CD4-positive, alpha-beta T cell treated with Interleukin-4 for 1 hour (primary cell): ENCODE measurements at regions not wholly inside any gene's neighbourhood (a gene's known extent, or its start where the extent isn't known, plus 50 kb on each side); places are given as distances from the start of the nearest gene placed in this dataset.
"Not testable (repeated sequence)": the region's sequence is repeated elsewhere in the genome, so short reads cannot be mapped to it uniquely, and the experiment has no call there.

Experiments used
- DNase-seq, 2 donors: peaks; one replicate each; pipeline ENCODE4 v3.0.0-alpha.2; 2020 to 2022

DNA sequence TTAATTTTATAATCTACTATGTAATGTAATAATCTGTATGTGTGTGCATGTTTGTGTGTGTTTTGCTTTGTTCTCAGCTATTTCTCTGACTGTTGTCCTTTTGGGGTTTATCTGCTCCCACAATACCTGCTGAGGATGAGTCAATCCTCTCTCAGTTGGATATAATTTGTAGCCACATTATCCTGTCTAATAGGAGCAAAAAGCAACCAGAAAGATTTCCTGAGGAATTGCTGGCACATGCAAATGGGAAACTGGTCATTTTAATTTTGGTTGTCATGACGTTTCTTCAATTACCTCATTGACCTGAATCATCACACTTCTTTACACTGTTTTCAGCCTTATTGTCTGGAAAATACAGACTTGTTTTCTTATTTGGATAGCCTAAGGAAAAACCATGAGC lies 488.4 kb downstream of the KLF5 start:
- no peak for DNase-seq

DNA sequence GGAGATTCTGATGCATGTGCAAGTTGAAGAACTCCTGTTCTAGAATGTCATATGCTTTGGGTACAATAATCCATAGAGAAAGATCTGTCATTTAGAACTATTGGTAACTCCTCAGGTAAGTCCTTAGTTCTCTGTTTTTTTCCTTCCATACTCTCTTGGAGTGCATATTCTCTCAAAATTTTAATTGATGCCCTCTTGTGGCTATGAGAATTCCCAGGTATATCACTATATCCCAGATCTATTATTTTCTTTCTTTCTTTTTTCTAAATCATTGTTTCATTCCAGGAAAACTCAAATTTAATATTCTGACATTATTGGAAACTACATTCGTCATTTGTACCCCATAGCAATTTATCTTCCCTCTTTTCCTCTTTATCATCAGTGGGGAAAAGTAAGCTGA lies 485.4 kb downstream of the KLF5 start:
- no peak for DNase-seq

DNA sequence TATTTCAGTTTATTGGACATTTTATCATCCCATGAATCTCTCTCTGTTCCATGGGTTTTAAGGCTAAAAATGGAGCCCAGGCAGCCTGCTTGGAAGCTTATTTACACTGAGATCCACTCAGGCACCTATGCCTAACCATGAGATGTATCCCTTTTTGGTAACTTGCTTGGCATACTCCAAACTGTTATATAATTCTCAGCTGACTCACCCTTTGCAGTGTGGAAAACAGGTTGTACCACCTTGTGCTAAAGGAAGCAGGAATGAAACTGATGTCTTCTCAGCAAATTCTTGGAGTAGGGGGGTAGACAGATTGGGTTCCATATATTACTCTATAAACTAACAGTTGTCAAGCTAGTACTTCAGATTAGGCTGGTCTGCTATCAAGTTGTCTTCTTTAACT lies 483.6 kb downstream of the KLF5 start:
- DNase-seq: no peak

DNA sequence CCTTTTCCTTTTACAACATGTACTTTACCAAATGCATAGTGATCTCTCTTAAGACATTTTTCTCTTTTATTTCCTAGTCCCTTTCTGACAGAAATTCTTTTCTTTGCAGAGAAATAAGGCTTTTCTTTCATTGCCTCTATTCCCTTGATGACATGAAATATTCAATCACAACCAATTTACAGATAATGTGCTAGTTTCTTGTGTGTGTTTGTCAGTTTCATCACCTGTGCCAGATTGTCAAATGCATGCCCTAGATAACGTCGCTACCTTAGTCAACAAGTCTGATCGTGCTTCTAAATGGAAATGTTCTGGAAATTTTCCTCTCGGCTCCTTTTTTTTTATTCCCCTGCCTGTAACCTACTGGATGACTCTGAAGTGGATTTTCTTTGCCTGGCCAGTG lies 478.1 kb downstream of the KLF5 start:
- no peak for DNase-seq

DNA sequence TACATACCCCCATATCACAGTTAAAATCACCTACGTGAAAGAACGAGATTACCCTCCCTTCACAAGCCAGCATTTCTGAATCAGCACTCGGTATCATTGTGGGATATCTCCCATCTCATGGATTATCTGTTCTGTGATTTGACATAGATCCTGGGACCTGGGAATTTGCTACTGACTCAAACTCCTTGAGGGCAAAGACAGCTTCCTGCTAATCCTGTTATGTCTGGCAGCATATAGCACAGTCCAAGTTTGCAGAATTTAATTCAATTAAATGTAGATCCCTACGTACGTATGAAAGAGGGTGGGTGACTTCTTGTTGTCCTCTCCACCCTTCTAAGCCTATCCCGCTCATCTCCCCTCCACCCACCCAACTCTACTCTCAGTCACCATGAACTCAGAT lies 476.5 kb downstream of the KLF5 start:
- no peak for DNase-seq

DNA sequence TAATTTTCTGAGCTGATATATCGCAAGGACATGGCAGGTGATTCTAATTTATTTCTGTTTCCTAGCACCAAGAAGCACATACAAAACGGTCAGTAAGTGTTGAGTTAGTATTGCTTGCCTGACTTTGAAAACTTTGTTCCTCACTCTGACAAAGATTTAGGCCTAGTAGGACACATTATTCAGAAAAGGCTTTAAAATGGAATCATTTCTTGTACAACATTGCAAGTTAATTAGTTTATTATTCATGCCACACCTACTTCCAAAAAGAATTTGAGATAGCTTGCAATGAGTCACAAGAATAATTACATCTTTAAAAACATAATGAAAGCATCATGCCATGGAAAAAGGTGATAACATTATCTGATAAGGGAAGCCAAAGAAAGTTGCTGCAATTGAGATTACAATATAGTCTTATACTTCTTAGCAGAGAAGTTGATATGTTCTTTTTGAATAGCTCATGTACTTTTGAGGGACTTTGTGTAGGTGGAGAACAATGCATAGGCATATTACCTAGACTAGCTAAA lies 474.2 kb downstream of the KLF5 start:
- no peak for DNase-seq

DNA sequence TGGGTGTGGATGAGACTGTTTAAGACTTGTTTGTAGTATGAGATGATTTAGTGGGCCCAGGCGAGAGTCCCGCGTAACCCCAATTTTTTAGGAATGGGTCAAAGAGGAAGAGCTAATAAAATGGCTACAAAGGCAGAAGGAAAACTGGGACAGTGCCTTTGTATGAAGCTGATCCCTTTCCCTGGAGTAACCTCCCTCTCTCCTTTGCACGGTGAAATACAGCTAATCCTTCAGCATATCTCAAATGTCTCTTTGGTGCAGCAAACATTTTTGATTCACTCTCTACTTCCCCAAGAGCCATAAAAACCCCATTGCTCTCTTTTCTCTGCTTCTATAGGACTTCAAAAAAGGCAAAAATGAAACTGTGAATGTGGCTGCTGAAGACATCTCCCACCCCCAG lies 473.8 kb downstream of the KLF5 start:
- no peak for DNase-seq

DNA sequence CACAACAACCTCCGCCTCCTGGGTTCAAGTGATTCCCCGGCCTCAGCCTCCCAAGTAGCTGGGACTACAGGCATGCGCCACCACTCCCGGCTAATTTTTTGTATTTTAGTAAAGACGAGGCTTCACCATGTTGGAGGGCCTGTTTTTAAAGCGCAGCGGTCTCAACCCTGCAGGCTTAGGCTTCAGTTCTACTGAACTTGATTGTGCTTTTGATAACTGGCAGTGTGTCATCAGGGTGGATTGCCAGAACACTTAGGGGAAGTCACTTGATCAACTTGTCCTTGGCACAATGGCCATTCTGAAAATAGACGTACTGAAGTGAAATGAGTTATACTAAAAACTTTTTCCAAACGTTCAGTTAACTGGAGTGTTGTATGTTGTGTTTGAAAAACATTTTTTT lies 472.2 kb downstream of the KLF5 start:
- DNase-seq: no peak

DNA sequence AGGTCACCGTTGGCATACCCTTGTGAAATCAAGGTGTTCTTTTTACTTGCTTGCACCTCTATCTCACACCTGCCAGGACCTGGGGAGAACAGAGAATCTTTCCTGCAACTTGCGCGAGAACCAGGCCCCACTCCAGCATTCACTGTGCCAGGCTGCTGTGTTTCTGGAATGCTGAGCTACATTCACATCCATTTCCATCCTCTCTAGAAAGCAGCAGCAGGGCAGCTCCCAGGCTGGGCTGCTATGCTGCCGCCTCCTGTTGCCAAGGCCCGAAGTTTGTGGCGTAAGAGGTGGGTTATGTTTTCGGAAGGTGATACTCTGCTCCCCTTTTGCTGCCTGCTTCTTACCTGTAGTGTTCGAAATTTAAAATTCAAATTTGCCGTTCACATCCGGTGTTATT lies 464.1 kb downstream of the KLF5 start:
- no peak for DNase-seq

DNA sequence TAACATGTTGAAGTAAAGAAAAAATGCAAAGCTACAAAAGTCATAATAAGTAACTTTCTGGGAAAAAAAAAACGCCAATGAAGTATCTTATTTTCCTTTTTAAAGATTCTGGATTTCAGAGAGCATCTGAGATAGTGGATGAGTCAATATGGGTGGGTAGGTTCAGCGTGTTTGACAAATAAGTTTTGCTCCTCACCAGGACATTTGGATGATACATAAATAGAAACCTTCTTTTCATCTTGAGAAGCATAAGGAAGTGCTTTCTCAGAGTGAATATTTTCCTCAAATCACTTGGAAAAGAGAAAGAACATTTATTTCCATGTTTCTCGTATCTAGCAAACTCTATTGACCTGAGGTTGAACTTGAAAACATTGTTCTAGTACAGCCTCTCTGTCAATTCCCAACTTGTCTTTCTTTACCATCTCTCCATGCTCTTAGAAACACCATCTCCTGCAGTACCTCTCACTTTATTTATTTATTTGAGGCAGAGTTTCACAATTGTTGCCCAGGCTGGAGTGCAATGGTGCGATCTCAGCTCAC lies 463.2 kb downstream of the KLF5 start:
- DNase-seq: no peak

DNA sequence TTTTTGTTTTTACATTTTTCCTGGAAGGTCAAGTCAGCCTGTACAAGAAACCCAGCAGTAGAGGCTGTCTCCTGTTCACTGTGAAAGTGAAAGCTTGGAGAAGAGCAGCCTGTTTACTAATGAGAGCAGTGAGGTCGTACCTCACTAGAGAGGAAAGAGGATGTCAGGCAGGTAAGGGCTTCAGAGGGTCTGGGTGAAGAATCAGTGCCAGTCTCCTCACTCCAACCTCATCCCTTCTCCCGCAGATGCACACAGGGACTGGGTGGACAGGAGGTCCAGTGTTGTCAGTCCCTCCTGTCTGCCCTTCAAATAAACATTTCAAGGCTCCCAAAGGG lies 462.5 kb downstream of the KLF5 start:
- DNase-seq: peak in 1 of 2 donors; percentile 33

DNA sequence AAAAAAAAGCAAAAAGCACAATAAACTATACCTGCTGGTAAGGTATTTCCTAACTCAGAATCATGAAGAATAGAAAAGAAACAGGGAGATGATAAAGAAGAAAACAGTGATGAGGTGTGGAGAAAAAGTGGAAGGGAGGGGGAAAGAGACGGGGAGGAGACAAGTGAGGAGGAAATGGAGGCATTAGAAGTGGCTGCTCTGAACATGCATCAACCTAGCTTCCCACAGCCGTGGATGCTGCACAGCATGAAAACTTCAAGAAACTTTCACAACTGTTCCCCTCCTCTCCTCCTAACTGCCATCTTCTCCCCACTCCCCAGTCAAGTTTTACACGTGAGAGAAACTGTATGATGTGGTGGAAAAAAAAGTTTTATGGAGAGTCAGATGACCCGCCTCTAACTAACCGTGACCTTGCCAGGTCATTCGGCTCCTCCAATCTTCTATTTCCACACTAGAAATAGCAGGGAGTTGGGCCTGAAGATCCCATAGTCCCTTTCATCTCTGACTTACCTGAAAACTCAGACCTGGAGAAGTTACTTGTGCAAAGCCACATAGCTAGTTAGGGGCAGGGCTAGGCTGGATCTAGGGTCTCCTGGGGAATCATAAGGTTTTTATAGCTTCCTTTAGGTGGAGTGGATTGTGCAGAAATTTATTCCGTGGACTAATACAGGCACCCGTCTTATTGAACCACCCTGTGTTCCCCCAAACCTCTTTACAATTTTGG lies 461.9 kb downstream of the KLF5 start:
- DNase-seq: peak in 1 of 2 donors; percentile 4

DNA sequence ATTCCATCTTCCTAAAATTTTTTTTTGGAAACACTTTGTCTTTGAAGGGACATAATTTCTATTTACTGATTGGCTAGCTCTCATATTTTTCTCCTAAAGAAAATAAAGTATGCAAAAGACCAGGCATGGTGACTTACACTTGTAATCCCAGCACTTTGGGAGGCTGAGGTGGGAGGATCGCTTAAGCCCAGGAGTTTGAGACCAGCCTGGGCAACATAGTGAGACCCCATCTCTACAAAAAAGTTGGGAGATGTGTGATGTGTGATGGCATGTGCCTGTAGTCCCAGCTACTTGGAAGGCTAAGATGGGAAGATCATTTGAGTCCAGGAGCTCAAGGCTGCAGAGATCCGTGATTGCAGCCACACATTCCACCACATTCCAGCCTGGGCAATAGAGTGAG lies 461.3 kb downstream of the KLF5 start:
- not testable (repeated sequence) for DNase-seq

DNA sequence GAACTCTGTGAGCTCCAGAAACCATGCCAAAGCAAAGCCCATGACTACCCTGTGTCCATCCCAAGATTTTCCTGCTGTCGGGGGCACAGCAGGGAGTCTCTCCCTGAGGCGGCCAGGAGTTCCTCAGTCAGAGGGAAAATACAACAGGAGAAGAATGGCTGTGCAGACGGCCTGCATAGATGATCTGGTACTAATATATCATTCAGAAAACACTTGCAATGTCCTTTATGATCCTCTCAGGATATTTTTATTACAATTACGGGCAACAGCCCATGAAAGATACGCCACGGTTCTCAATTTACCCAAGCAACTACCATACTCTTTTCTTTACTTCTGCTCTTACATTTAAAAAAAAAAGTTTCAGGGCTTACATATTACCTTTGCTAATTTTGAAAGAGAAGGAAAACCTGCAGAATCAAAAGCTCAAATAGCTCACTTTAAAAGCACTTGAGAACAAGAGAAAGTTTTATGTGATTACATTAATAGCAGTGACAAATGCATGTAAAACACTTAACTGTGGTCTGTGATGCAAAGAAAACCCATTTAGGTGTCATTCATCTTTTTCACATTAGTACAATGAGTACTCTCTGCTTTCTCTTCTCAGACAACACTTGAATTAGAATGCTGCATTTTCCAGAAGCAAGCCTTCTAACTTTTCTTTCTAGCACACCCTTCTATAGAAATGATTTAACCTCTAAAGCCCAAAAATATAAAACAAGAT lies 460.8 kb downstream of the KLF5 start:
- no peak for DNase-seq

DNA sequence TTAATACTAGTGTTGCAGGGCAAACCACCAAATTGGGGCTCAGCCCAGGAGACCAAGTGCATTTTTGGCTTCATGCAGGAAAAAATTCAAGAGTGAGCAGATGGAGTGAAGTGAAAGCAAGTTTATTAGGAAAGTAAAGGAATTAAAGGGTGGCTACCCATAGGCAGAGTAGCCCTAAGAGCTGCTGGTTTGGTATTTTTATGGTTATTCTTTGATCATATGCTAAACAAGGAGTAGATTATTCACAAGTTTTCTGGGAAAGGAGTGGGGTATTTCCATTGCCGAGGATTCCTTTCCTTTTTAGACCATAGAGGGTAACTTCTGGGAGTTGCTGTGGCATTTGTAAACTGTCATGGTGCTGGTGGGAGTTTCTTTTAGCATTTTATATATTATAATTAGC lies 459.0 kb downstream of the KLF5 start:
- no peak for DNase-seq

DNA sequence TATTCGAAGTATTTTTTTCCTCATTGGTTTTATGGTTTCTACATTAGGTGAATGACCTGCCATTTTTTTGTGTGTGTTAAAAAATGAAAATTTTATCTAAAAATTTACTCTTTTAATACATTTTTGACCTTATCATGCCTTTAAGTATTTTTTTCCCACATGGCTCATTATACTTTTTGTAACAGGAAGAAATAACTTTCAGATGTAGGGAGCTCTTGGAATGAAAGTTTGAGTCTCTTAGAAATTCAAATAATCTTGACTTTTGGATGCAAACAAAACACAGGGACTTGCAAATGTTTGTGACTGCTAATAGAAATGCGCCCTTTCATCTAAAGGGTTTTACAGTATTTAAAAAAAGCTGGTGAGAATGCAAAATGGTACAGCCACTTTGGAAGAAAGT lies 457.9 kb downstream of the KLF5 start:
- no peak for DNase-seq

DNA sequence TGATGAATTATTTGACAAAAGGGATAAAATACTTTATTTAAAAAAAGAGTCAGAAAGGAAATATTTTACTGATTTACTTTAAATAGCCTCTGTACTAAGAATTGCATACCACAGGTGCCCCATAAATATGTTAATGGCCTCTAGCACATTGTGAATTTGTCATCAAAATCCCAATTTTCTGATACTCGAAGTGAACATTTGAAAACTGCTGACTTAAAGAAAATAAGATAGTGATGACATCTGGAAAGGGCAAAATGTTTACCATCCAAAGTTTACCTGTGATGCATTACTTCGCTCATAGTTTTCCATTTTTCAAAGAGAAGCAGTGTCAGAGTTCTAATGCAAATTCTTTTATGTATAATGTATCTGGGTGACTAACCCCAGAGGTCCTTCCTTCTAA lies 455.4 kb downstream of the KLF5 start:
- DNase-seq: no peak

DNA sequence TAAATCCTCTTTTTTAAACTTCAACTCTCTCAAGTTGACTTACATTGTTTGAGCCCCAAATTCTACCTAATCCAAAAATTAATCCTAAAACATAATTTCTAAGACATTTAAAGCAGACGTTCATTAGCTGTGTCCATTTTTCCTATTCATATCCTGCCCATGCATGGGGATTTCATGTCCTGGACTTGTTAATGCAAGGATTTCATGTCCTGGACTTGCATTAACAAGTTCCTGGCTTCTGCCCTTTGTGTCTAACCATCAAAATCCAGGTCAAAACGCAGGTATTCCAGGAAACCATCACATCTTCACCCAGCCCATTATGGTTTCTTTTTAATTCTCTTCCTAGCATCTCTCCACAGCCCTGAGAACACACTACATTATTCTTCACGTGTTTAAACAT lies 454.9 kb downstream of the KLF5 start:
- DNase-seq: no peak

DNA sequence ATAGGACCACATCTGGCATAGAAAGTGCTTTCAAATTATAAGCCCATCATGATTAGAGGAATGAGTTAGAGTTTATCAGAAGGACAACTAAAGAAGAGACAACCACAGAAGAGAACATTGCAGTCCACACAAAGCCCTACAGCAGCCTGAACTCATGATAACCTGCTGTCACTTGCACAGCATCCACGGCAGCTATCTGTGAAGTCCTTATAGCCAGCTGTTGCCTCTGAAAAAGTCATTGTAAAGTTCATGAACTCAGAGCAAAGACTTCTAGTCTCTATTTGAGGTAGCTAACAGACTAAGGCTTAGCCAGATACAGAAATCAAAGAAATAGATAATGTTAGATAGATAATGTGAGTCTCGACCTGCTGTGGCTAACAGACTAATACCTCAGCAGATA lies 450.0 kb downstream of the KLF5 start:
- no peak for DNase-seq

DNA sequence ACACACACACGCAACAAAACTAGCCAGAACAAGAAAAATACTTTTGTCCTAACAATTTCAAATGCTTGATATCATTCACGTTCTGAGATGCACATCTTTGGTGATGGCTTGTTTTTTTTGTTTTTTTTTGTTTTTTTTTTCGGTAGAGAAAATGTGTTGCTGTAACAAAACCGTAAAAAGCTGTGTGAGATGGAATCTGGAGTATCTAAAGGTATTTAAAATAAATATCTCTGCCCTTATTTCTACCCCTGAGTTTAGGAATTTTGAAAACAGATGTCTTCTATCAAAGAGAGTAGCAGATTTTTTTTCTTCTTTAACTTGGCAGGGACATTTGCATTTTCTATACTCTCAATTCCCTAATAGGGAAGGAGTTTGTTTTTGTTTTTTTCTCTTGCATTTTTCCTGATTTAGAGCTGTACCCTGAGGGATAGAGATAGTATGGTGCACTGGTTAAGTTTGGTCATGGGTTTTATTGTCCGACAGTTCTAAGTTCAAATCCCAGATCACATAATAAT lies 446.6 kb downstream of the KLF5 start:
- no peak for DNase-seq

DNA sequence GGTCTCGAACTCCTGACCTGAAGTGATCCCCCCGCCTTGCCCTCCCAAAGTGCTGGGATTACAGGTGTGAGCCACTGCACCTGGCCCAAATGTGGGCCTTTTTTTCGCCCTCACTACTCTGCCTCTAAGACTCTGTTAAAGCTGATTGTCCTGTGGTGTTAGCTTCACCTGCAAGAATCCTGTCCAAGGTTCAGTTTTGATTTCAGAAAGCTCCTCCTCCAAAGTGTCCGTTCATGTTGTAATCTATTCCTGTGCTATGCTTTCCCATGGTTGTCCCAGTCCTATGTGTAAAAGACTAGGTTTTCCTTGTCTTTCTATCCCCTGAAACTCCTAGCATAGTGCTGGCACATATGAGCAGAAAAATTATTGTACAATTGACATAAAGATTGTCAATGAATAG lies 440.9 kb downstream of the KLF5 start:
- no peak for DNase-seq

DNA sequence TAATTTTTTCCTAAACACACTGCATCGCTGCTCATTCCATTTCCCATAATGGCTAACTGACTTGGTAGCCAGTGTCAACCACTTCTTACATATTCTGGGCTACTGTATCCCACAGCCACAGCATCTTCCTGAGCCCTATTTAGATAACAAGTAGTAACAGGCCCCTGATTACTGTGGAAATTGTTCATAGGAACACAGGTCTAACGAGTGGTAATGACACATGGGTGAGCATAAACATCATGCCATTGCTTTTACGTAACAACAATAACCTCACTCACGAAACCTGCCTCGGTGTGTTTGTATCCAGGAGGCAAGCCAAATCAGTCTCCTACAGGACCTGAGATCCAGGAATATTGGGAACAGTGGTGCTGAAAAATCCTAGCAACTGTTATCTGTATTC lies 438.6 kb downstream of the KLF5 start:
- no peak for DNase-seq

DNA sequence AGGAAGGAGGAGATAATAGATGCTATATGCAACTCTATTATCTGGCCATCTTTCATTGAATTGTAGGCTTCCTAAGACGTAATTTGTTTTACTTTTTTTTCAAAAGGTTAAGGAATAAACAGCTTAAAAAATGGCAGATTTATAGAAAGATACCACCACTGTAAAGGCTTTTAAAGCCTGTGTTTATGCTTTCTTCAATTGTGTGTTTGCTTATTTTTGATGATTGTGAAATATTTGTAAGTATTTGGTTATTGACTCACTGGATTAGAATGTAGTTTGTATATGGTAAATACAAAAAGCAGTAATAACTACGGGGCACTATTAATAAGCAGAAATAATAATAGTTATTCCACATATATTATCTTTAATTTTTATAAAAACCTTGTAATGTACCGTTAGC lies 437.9 kb downstream of the KLF5 start:
- DNase-seq: no peak

DNA sequence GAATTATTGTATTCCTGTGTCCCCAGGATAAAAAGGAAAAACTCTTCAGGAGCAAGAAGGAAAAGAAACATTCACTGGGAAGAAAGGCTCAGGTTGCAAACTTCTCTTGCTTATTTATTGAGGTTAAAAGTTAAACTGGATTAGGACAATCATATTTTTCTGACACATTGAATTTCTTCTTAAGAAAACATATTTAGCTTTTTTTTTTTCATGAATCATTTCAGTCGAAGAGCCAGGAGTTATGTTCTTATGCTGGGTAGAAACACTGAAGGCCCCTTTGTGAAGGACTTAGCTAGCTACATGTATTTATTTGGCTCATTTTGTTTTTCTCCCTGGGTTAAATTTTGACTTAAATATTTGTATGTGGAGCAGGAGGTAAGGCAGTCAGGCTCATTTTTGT lies 434.0 kb downstream of the KLF5 start:
- DNase-seq: no peak
